Natural killer cell (primary cell): ENCODE measurements at regions not wholly inside any gene's neighbourhood (a gene's known extent, or its start where the extent isn't known, plus 50 kb on each side); places are given as distances from the start of the nearest gene placed in this dataset.
"Not testable (repeated sequence)": the region's sequence is repeated elsewhere in the genome, so short reads cannot be mapped to it uniquely, and the experiment has no call there.

Source experiments
- ATAC-seq, 3 donors: fragments of 150-1000 bp in 2 of 3; fragments of 200-7000 bp in 1 of 3; cut with Tn5 transposase; 1 replicate in 1 of 3; 2 replicates in 2 of 3; pipeline ENCODE4 v1.10.0; 2021; ENCODE audit warnings: mild to moderate bottlenecking in 2 of 3, moderate library complexity in 2 of 3
- DNase-seq, 2 donors: peaks; one replicate each; pipeline versions ENCODE4 v3.0.0 to v3.0.0-alpha.2; 2013 to 2021; ENCODE audit warnings: mixed read lengths in 1 of 2
- H3K27ac ChIP-seq: one replicate; pipeline ENCODE4 v1.5.1; 2013; ENCODE audit warnings: mild to moderate bottlenecking, low read length
- H3K27me3 ChIP-seq: one replicate; pipeline ENCODE4 v1.6.1; 2013; ENCODE audit warnings: low read length; ENCODE audit not compliant: control insufficient read depth, insufficient read depth
- H3K36me3 ChIP-seq: one replicate; pipeline ENCODE4 v1.6.1; 2013; ENCODE audit warnings: low read length; ENCODE audit not compliant: control insufficient read depth, insufficient read depth
- H3K4me1 ChIP-seq: one replicate; pipeline ENCODE4 v1.6.1; 2013; ENCODE audit warnings: low read length; ENCODE audit not compliant: control insufficient read depth, insufficient read depth
- H3K4me3 ChIP-seq: one replicate; pipeline ENCODE4 v1.5.1; 2013; ENCODE audit warnings: low read length
- H3K9me3 ChIP-seq: one replicate; pipeline ENCODE4 v1.6.1; 2013; ENCODE audit warnings: low read length; ENCODE audit not compliant: control insufficient read depth, insufficient read depth
- H3K27ac Mint-ChIP-seq, 2 donors: one replicate each; pipeline ENCODE4 v1.8.0; 2022; ENCODE audit warnings: mild to moderate bottlenecking in 2 of 2, mixed read lengths in 2 of 2, moderate library complexity in 1 of 2
- H3K27me3 Mint-ChIP-seq, 2 donors: one replicate each; pipeline ENCODE4 v1.8.0; 2022; ENCODE audit warnings: low read depth in 2 of 2, mixed read lengths in 2 of 2
- H3K36me3 Mint-ChIP-seq: one replicate; pipeline ENCODE4 v1.8.0; 2022; ENCODE audit warnings: mixed read lengths
- H3K4me1 Mint-ChIP-seq, 2 donors: one replicate each; pipeline ENCODE4 v1.8.0; 2022; ENCODE audit warnings: mixed read lengths in 2 of 2
- H3K4me3 Mint-ChIP-seq: one replicate; pipeline ENCODE4 v1.8.0; 2022; ENCODE audit warnings: mild to moderate bottlenecking, moderate library complexity, mixed read lengths
- H3K9me3 Mint-ChIP-seq, 2 donors: one replicate each; pipeline ENCODE4 v1.8.0; 2022; ENCODE audit warnings: mixed read lengths in 2 of 2
- WGBS: methylation state at CpG from one replicate; pipeline ENCODE4 v1.1.7; 2013; ENCODE audit warnings: missing lambda C conversion rate; ENCODE audit not compliant: insufficient coverage; 5-methylcytosine and 5-hydroxymethylcytosine counted together
- intact Hi-C: fragments of 100-400 bp; cut with micrococcal nuclease; formaldehyde crosslinking; loops from one replicate; pipeline ENCODE4 v1.14.2; 2022
- TF ChIP-seq, protein P1 (sequence below): fragments of 200-600 bp; IDR thresholded peaks from one replicate; pipeline ENCODE4 v1.8.0; 2022; ENCODE audit warnings: antibody characterized with exemption

DNA sequence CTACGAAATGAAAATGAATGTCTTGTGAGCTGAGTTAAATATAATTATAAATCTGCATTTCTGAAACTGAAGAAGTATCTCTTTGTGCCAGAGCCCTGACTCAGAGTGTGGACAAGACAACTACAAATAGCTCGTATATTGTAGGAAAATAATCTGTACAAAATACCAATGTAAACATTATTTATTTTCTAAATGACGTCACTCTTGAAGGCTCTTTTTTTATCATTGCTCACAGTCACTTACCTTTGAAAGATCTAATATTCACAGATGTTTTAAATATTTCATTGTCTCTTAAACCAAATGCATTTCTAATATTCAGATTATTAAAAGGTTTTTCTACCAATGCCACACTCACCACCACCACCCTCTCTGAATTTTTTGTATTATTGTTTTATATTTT, 226.1 kb downstream of the SLCO4C1 start:
- H3K4me3 ChIP-seq = no peak overlapping the region
- H3K36me3 ChIP-seq = no peaks in the 10 kb centered on the region
- no peak for ATAC-seq
- H3K4me1 ChIP-seq = no peaks in the 10 kb centered on the region
- no peak for DNase-seq
- no peak overlapping the region for H3K27ac ChIP-seq
- no peak overlapping the region for H3K27ac Mint-ChIP-seq
- H3K27me3 Mint-ChIP-seq = no peaks in the 10 kb centered on the region
- no peaks in the 10 kb centered on the region for H3K27me3 ChIP-seq
- no peaks in the 10 kb centered on the region for H3K36me3 Mint-ChIP-seq
- H3K9me3 ChIP-seq = no peaks in the 10 kb centered on the region
- WGBS = 100% methylated on average over 1 of the region's 3 CpGs
- H3K9me3 Mint-ChIP-seq = peaks cover 0 to 3% of the 10 kb centered on the region in 2 donors
- no peak overlapping the region for H3K4me3 Mint-ChIP-seq
- intact Hi-C loops = no loop called here
- H3K4me1 Mint-ChIP-seq = no peaks in the 10 kb centered on the region
- TF ChIP-seq, protein P1, sequence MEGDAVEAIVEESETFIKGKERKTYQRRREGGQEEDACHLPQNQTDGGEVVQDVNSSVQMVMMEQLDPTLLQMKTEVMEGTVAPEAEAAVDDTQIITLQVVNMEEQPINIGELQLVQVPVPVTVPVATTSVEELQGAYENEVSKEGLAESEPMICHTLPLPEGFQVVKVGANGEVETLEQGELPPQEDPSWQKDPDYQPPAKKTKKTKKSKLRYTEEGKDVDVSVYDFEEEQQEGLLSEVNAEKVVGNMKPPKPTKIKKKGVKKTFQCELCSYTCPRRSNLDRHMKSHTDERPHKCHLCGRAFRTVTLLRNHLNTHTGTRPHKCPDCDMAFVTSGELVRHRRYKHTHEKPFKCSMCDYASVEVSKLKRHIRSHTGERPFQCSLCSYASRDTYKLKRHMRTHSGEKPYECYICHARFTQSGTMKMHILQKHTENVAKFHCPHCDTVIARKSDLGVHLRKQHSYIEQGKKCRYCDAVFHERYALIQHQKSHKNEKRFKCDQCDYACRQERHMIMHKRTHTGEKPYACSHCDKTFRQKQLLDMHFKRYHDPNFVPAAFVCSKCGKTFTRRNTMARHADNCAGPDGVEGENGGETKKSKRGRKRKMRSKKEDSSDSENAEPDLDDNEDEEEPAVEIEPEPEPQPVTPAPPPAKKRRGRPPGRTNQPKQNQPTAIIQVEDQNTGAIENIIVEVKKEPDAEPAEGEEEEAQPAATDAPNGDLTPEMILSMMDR = no peak

DNA sequence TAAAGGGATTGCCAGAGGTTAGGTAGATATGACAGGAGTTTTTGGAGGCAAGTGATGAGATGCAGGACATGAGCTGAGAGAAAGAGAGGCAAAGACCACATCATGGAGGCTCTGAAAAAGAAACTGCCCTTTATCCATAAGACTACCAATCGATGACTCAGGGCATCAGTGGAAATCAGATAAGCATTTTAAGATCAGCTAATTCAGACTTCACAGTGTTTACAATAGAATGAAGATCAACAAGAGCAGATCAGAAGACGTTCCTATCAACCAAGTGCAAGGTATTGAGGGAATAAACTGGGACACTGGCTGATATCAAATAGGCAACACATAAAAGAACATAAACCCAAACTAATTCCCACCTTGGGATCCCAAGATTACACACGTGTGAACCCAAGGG, 227.2 kb downstream of the SLCO4C1 start:
- Mint-ChIP-seq H3K4me3 (no peak overlapping the region), H3K27ac (no peak overlapping the region), H3K4me1 (no peaks in the 10 kb centered on the region), H3K27me3 (no peaks in the 10 kb centered on the region), H3K9me3 (peaks cover 0 to 3% of the 10 kb centered on the region in 2 donors), H3K36me3 (no peaks in the 10 kb centered on the region)
- Histone ChIP-seq H3K27ac (no peak overlapping the region), H3K4me3 (no peak overlapping the region), H3K9me3 (no peaks in the 10 kb centered on the region), H3K4me1 (no peaks in the 10 kb centered on the region), H3K36me3 (no peaks in the 10 kb centered on the region), H3K27me3 (no peaks in the 10 kb centered on the region)
- DNase-seq = no peak
- no peak for ATAC-seq
- WGBS = 63% methylated on average over 1 of the region's 3 CpGs
- TF ChIP-seq, protein P1 = no peak
- intact Hi-C loops = no loop called here

DNA sequence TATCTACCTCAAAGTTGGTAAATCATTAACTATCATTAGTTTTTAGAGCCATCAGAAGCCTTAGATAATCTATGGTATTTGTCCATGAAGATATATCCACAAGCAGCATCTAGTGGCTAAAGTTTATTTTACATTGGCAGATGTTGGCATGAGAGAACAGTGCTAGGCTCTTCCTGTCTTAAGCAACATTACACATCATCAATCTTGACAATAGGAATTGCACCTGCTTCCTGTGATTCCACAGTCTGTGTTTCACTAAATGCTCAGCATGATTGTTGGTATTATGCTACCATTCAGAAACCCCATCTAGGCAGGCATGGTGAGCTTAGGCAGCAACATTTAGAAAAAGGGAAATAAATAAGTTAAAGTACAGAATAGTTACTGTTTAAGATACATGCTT, 246.6 kb downstream of the SLCO4C1 start:
- intact Hi-C loops = no loop called here
- no peak overlapping the region for H3K27ac Mint-ChIP-seq
- H3K36me3 Mint-ChIP-seq = no peaks in the 10 kb centered on the region
- Histone ChIP-seq H3K27ac (no peak overlapping the region), H3K36me3 (no peaks in the 10 kb centered on the region), H3K4me3 (no peak overlapping the region), H3K27me3 (no peaks in the 10 kb centered on the region), H3K4me1 (no peaks in the 10 kb centered on the region), H3K9me3 (no peaks in the 10 kb centered on the region)
- no peaks in the 10 kb centered on the region for H3K4me1 Mint-ChIP-seq
- H3K4me3 Mint-ChIP-seq = no peak overlapping the region
- no peak for ATAC-seq
- DNase-seq = no peak
- TF ChIP-seq, protein P1 = no peak
- peaks cover 2 to 3% of the 10 kb centered on the region in 2 donors for H3K9me3 Mint-ChIP-seq
- H3K27me3 Mint-ChIP-seq = no peaks in the 10 kb centered on the region

DNA sequence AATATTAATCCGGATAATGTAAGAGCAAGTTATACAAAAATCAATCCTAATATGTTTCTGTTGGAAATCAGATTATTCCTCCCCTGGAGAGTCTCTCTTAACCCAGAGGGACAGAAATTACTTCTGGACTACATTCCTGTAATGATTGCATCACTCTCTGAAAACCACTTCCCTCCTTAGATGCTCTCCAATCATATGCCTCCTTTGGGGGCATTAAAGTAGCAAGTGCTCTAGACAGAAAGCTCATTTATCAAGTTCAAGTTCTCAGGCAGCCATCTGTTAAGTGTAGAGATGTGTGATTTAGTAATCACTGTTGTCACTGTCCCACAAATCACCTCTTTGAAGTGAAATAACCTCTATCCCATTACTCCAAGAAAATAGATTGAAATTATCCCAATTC, 247.1 kb downstream of the SLCO4C1 start:
- H3K27me3 ChIP-seq = no peaks in the 10 kb centered on the region
- no peaks in the 10 kb centered on the region for H3K4me1 ChIP-seq
- no peak overlapping the region for H3K27ac Mint-ChIP-seq
- H3K4me3 ChIP-seq = no peak overlapping the region
- ATAC-seq (no peak), DNase-seq (no peak)
- H3K36me3 Mint-ChIP-seq = no peaks in the 10 kb centered on the region
- TF ChIP-seq, protein P1 = no peak
- H3K36me3 ChIP-seq = no peaks in the 10 kb centered on the region
- no CpG with 5 or more reads among the region's 1 CpG for WGBS
- no peaks in the 10 kb centered on the region for H3K4me1 Mint-ChIP-seq
- H3K27ac ChIP-seq = no peak overlapping the region
- H3K27me3 Mint-ChIP-seq = no peaks in the 10 kb centered on the region
- no peaks in the 10 kb centered on the region for H3K9me3 ChIP-seq
- peaks cover 2 to 3% of the 10 kb centered on the region in 2 donors for H3K9me3 Mint-ChIP-seq
- intact Hi-C loops = no loop called here
- H3K4me3 Mint-ChIP-seq = no peak overlapping the region

DNA sequence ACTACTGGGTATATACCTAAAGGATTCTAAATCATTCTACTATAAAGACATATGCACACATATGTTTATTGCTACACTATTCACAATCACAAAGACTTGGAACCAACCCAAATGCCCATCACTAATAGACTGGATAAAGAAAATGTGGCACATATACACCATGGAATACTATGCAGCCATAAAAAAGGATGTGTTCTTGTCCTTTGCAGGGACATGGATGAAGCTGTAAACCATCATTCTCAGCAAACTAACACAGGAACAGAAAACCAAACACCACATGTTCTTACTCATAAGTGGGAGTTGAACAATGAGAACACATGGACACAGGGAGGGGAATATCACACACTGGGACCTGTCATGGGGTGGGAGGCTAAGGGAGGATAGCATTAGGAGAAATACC, 249.0 kb downstream of the SLCO4C1 start:
- intact Hi-C loops, ATAC-seq, H3K27me3 ChIP-seq, H3K4me1 ChIP-seq, H3K36me3 Mint-ChIP-seq, DNase-seq, H3K9me3 ChIP-seq, H3K4me3 Mint-ChIP-seq, H3K4me3 ChIP-seq, H3K27ac Mint-ChIP-seq, H3K27me3 Mint-ChIP-seq, H3K27ac ChIP-seq, H3K36me3 ChIP-seq, H3K9me3 Mint-ChIP-seq, H3K4me1 Mint-ChIP-seq: not testable (repeated sequence)
